Heart right ventricle (tissue), 16 donors: ENCODE measurements at regions not wholly inside any gene's neighbourhood (a gene's known extent, or its start where the extent isn't known, plus 50 kb on each side); places are given as distances from the start of the nearest gene placed in this dataset.

ENCODE experiments used
- ATAC-seq, 8 donors: fragments of 200-7000 bp; cut with Tn5 transposase; one replicate each; pipeline ENCODE4 v1.9.1; 2020; ENCODE audit warnings: mild to moderate bottlenecking in 8 of 8, moderate library complexity in 8 of 8, moderate number of reproducible peaks in 1 of 8
- DNase-seq, 2 donors: peaks; one replicate each; pipeline ENCODE4 v3.0.0-alpha.2; 2020
- H3K27ac ChIP-seq, 10 donors: fragments of 200-600 bp; sonication (generic) in 2 of 10; one replicate each; pipeline versions ENCODE4 v1.5.0 to v1.8.0; 2020 to 2022; ENCODE audit warnings: mild to moderate bottlenecking in 3 of 10
- H3K27me3 ChIP-seq, 7 donors: fragments of 200-600 bp; one replicate each; pipeline ENCODE4 v1.8.0; 2021 to 2022; ENCODE audit warnings: mild to moderate bottlenecking in 2 of 7
- H3K36me3 ChIP-seq, 9 donors: fragments of 200-600 bp; sonication (generic) in 1 of 9; one replicate each; pipeline versions ENCODE4 v1.5.0 to v1.8.0; 2020 to 2022; ENCODE audit warnings: mild to moderate bottlenecking in 2 of 9
- H3K4me1 ChIP-seq, 9 donors: fragments of 200-600 bp; sonication (generic) in 1 of 9; one replicate each; pipeline versions ENCODE4 v1.5.0 to v1.8.0; 2020 to 2022; ENCODE audit warnings: mild to moderate bottlenecking in 4 of 9
- H3K4me3 ChIP-seq, 10 donors: fragments of 200-600 bp; sonication (generic) in 2 of 10; one replicate each; pipeline versions ENCODE4 v1.5.0 to v1.8.0; 2020 to 2022; ENCODE audit warnings: mild to moderate bottlenecking in 7 of 10, moderate library complexity in 2 of 10
- H3K9me3 ChIP-seq, 11 donors: fragments of 200-600 bp in 10 of 11; sonication (generic) in 2 of 11; one replicate each; pipeline versions ENCODE4 v1.5.0 to v1.8.0; 2013 to 2022; ENCODE audit warnings: mild to moderate bottlenecking in 2 of 11, control low read depth in 1 of 11, moderate library complexity in 1 of 11
- WGBS, 2 donors: extraction: QIAGEN DNeasy Blood & Tissue Kit; methylation state at CpG; one replicate each; pipeline ENCODE4 v1.1.7; 2013; ENCODE audit warnings: inconsistent platforms in 1 of 2; 5-methylcytosine and 5-hydroxymethylcytosine counted together
- intact Hi-C, 10 donors: fragments of 100-400 bp; cut with DNase I; formaldehyde crosslinking; loops; one replicate each; pipeline versions ENCODE4 v1.11.1 to v1.14.2; 2022
- TF ChIP-seq, protein P1 (sequence below), 9 donors: fragments of 200-600 bp; sonication (generic) in 2 of 9; IDR thresholded peaks; one replicate each; pipeline versions ENCODE4 v1.5.0 to v1.8.0; 2021 to 2022; ENCODE audit warnings: antibody characterized with exemption in 9 of 9, mild to moderate bottlenecking in 5 of 9, moderate library complexity in 1 of 9
- donor health status: Arrhythmogenic right ventricular cardiomyopathy.
- donor health status: ischemic (EF 13 %, LVEDD 7.1; RV severe dilation, severe dysfunction).
- donor health status: healthy with polysubstance abuse.
- donor health status: DM: no; HTN: yes; CAD: no.
- donor health status: DM: no; HTN: no; CAD: no.
- donor health status: ischemic (EF 25% LVEDD 6.9; RV normal size, moderate dysfunction).
- donor health status: ischemic (EF 25% LVEDD 5.7; RV mildly dilated, moderate dysfunction).
- donor health status: healthy.
- donor health status: DM: yes; HTN: yes; CAD: no.
- donor health status: Ischemic cardiomyopathy.
- donor health status: ischemic (EF 35%, LVEDD 5.7; RV mildly dilated, moderate dysfunction).
- donor health status: nonischemic (EF 11% LVEDD 7.7; RV severe dilation, severe dysfunction).
- donor health status: DM: yes; HTN: yes; CAD: no.
- donor health status: PGD.
- donor health status: ischemic (EF 29% LVEDD 5.4; RV normal size, mild dysfunction).
- donor health status: nonischemic (EF 23%, LVEDD 6.1; RV moderate dilation, normal function).

DNA sequence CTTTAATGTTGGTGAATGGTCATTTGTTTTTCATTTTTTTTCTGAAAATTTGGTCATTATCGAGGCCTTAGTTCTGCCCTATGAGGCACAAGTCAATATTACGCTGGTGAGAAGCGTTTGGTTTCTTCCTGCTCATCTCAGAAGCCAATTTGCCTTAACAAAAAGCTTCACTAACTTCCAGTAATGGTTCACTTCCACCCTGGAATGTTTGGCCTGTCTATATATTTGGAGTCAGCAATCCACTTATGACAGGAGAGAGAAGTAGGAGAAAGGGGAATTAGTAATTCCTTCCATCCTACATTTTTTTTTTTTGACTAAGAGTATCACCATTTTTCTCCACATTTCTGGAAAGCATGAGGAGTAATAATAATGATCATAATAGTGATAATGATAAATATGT lies 124.4 kb downstream of the DIPK2A start:
- TF ChIP-seq, protein P1, sequence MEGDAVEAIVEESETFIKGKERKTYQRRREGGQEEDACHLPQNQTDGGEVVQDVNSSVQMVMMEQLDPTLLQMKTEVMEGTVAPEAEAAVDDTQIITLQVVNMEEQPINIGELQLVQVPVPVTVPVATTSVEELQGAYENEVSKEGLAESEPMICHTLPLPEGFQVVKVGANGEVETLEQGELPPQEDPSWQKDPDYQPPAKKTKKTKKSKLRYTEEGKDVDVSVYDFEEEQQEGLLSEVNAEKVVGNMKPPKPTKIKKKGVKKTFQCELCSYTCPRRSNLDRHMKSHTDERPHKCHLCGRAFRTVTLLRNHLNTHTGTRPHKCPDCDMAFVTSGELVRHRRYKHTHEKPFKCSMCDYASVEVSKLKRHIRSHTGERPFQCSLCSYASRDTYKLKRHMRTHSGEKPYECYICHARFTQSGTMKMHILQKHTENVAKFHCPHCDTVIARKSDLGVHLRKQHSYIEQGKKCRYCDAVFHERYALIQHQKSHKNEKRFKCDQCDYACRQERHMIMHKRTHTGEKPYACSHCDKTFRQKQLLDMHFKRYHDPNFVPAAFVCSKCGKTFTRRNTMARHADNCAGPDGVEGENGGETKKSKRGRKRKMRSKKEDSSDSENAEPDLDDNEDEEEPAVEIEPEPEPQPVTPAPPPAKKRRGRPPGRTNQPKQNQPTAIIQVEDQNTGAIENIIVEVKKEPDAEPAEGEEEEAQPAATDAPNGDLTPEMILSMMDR (IDR thresholded peaks at IDR 0.05) = no peak
- Histone ChIP-seq H3K4me3 (no peak overlapping the region), H3K36me3 (no peaks in the 10 kb centered on the region), H3K27me3 (no peaks in the 10 kb centered on the region), H3K9me3 (peaks cover 0 to 17% (median 6%) of the 10 kb centered on the region in 11 donors), H3K4me1 (no peaks in the 10 kb centered on the region), H3K27ac (no peak overlapping the region)
- intact Hi-C loops = no loop called here
- 86 to 93% methylated on average over 3 of the region's 3 CpGs for WGBS, 2 donors
- ATAC-seq (no peak), DNase-seq (no peak)

DNA sequence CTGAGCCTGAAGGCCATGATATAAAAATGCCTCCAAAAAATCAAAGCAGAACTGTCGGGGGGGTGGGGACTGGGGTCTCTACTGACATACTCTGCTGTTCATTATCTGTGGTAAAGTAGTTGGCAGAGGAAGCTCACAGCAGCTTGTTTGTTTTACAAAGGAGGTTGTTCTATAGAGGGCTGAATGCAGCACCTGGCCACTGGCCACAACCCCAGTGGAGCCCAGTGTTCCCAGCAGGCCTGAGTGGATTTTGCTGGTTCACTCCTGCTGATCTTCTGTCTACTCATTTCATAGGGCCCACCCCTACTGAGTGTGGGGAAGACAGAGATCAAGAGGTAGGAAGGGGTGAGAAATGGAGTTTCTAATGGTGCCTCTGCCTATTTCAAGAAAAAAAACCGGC lies 125.5 kb downstream of the DIPK2A start:
- ATAC-seq = no peak
- Histone ChIP-seq H3K36me3 (no peaks in the 10 kb centered on the region), H3K4me3 (no peak overlapping the region), H3K9me3 (peaks cover 0 to 17% (median 6%) of the 10 kb centered on the region in 11 donors), H3K4me1 (peaks cover 0 to under 1% (median 0%) of the 10 kb centered on the region in 9 donors), H3K27me3 (no peaks in the 10 kb centered on the region), H3K27ac (no peak overlapping the region)
- DNase-seq = no peak
- TF ChIP-seq, protein P1 (IDR thresholded peaks at IDR 0.05) = no peak
- intact Hi-C loops = no loop called here
- 88 to 89% methylated on average over 2 of the region's 2 CpGs for WGBS, 2 donors

DNA sequence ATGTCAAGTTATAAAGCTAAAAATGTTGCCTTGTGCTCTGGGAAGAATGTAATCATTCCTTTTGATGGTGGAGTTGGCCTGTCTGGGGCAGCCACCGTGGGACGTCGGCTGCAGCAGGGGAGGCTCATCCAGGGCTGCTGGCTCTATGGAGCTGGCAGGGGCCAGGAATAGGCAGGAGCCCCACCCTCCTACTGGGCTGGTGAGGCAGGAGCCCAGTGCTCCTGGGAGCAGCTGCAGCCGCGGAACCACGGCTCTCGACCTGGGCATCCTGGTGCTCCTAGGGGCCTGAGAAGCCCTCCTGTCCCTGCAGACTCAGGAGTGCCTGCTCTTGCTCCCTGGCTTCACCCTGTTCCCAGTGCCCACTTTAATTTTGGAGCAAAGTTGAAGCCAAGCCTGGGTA lies 127.1 kb downstream of the DIPK2A start:
- intact Hi-C loops = no loop called here
- Histone ChIP-seq H3K27ac (no peak overlapping the region), H3K36me3 (no peaks in the 10 kb centered on the region), H3K27me3 (no peaks in the 10 kb centered on the region), H3K4me3 (no peak overlapping the region), H3K4me1 (peaks cover 0 to 5% (median 0%) of the 10 kb centered on the region in 9 donors), H3K9me3 (peaks cover 0 to 17% (median 6%) of the 10 kb centered on the region in 11 donors)
- ATAC-seq (no peak), DNase-seq (no peak)
- WGBS, 2 donors = 95 to 97% methylated on average over 7 of the region's 7 CpGs
- TF ChIP-seq, protein P1 (IDR thresholded peaks at IDR 0.05) = no peak

DNA sequence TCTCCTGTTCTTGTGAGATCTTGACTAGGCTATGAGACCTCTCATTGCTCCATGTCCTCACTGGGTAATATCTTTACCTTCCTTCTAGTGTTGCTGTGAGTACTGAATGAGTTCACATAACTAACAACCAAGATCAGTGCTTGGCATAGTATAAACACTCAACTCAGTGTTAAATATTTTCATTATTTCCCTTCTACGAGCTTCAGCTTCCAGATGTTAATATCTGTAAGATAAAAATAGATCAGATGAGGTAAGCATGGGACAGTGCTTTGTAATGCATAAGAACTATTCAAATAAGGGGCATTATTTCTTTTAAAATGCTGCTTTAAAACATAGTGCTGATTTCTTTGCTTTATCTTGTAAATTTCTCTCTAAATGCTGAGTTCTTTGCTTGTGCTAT lies 130.8 kb downstream of the DIPK2A start:
- no peak overlapping the region for H3K27ac ChIP-seq
- DNase-seq (no peak), ATAC-seq (no peak)
- H3K27me3 ChIP-seq = no peaks in the 10 kb centered on the region
- intact Hi-C loops = no loop called here
- H3K4me3 ChIP-seq = no peak overlapping the region
- peaks cover 0 to 5% (median 0%) of the 10 kb centered on the region in 9 donors for H3K4me1 ChIP-seq
- TF ChIP-seq, protein P1 (IDR thresholded peaks at IDR 0.05) = no peak
- peaks cover 0 to 17% (median 6%) of the 10 kb centered on the region in 11 donors for H3K9me3 ChIP-seq
- H3K36me3 ChIP-seq = no peaks in the 10 kb centered on the region
- 20 to 26% methylated on average over 1 of the region's 1 CpG for WGBS, 2 donors
